Lung (tissue), 11 donors: ENCODE measurements at regions not wholly inside any gene's neighbourhood (a gene's known extent, or its start where the extent isn't known, plus 50 kb on each side); places are given as distances from the start of the nearest gene placed in this dataset.

Source experiments
- ATAC-seq: fragments of 200-7000 bp; cut with Tn5 transposase; one replicate; pipeline ENCODE4 v1.9.1; 2020; ENCODE audit warnings: moderate number of reproducible peaks; ENCODE audit not compliant: insufficient read depth, low FRiP score
- DNase-seq, 3 donors: peaks; one replicate each; pipeline ENCODE4 v3.0.0-alpha.2; 2013 to 2017
- H3K27ac ChIP-seq, 2 donors: one replicate each; pipeline ENCODE4 v1.5.1; 2013; ENCODE audit warnings: mild to moderate bottlenecking in 2 of 2, moderate library complexity in 2 of 2, control low read depth in 1 of 2, inconsistent platforms in 1 of 2, low read depth in 1 of 2, low read length in 1 of 2
- H3K27me3 ChIP-seq, 3 donors: one replicate each; pipeline ENCODE4 v1.5.1; 2013; ENCODE audit warnings: low read length in 2 of 3; ENCODE audit not compliant: control insufficient read depth in 3 of 3, insufficient read depth in 3 of 3
- H3K36me3 ChIP-seq, 4 donors: one replicate each; pipeline ENCODE4 v1.5.1; 2013; ENCODE audit warnings: low read length in 4 of 4, mild to moderate bottlenecking in 1 of 4, moderate library complexity in 1 of 4; ENCODE audit not compliant: control insufficient read depth in 4 of 4, insufficient read depth in 4 of 4
- H3K4me1 ChIP-seq, 5 donors: one replicate each; pipeline ENCODE4 v1.5.1; 2013; ENCODE audit warnings: low read length in 5 of 5, mild to moderate bottlenecking in 2 of 5, moderate library complexity in 1 of 5; ENCODE audit not compliant: control insufficient read depth in 5 of 5, insufficient read depth in 5 of 5
- H3K4me3 ChIP-seq: one replicate; pipeline ENCODE4 v1.5.1; 2013; ENCODE audit warnings: mild to moderate bottlenecking, control low read depth, moderate library complexity
- H3K9ac ChIP-seq, 2 donors: one replicate each; pipeline ENCODE4 v1.5.1; 2013; ENCODE audit warnings: low read length in 2 of 2, control low read depth in 1 of 2; ENCODE audit not compliant: insufficient read depth in 1 of 2
- H3K9me3 ChIP-seq, 4 donors: one replicate each; pipeline ENCODE4 v1.5.1; 2013; ENCODE audit warnings: low read length in 3 of 4, mild to moderate bottlenecking in 1 of 4, moderate library complexity in 1 of 4; ENCODE audit not compliant: control insufficient read depth in 4 of 4, insufficient read depth in 3 of 4
- WGBS, 2 donors: extraction: QIAGEN DNeasy Blood & Tissue Kit; methylation state at CpG; one replicate each; pipeline ENCODE4 v1.1.7; 2013; 5-methylcytosine and 5-hydroxymethylcytosine counted together
- TF ChIP-seq, protein P1 (sequence below): IDR thresholded peaks from 2 replicates; pipeline ENCODE4 v1.5.1; 2012; ENCODE audit warnings: mild to moderate bottlenecking; ENCODE audit errors: control extremely low read depth, extremely low read depth
- donor health status: control.
- donor health status: control.
- donor health status: Bipolar disorder and iron deficiency.
- donor health status: healthy.
- donor health status: DM: yes; HTN: yes; CAD: no.

DNA sequence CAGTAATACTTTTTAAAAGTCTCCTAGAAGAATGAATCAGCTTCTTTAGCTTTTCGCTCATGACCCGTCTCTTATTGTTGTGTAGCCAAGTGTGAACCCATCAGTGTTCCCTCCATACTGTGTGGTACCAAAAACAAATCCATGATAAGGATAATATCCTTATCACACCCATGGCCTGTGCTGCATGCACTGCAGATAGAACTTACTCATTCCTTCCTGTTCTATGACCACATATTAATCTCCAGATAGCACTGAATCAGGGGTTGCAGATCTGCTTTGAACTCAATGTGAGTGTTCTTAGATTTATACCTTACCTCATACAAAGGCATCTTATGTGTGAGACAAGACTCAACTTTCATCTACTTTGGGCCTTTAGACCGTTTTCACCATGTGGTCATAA lies 373.4 kb downstream of the JRKL start:
- ATAC-seq (no peak), DNase-seq (no peak)
- Histone ChIP-seq H3K36me3 (no peaks in the 10 kb centered on the region), H3K27me3 (no peaks in the 10 kb centered on the region), H3K27ac (no peak overlapping the region), H3K9me3 (no peaks in the 10 kb centered on the region), H3K4me3 (no peak overlapping the region), H3K4me1 (no peaks in the 10 kb centered on the region), H3K9ac (no peak overlapping the region)
- TF ChIP-seq, protein P1, sequence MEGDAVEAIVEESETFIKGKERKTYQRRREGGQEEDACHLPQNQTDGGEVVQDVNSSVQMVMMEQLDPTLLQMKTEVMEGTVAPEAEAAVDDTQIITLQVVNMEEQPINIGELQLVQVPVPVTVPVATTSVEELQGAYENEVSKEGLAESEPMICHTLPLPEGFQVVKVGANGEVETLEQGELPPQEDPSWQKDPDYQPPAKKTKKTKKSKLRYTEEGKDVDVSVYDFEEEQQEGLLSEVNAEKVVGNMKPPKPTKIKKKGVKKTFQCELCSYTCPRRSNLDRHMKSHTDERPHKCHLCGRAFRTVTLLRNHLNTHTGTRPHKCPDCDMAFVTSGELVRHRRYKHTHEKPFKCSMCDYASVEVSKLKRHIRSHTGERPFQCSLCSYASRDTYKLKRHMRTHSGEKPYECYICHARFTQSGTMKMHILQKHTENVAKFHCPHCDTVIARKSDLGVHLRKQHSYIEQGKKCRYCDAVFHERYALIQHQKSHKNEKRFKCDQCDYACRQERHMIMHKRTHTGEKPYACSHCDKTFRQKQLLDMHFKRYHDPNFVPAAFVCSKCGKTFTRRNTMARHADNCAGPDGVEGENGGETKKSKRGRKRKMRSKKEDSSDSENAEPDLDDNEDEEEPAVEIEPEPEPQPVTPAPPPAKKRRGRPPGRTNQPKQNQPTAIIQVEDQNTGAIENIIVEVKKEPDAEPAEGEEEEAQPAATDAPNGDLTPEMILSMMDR, result no peak
- 87 to 88% methylated on average over 3 of the region's 3 CpGs for WGBS, 2 donors

DNA sequence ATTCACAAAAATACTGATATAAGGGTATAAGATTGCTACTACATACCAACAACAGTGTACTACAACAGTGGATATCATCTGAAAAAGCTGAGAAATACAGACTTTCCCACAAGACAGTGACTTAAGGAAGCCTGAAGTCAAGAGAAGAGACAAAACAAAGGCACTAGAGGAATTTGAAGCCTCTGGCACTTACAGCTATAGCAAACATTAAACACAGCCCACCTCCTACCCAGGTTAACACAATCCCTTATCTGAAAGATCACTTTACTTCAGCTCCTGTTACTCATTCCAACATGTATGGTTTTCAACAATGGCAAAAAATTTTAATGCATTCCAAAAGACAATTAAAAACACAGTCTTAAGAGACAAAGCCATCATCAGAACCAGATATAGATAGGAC lies 388.5 kb downstream of the JRKL start:
- H3K27ac ChIP-seq, result no peak overlapping the region
- TF ChIP-seq, protein P1, result no peak
- no peaks in the 10 kb centered on the region for H3K36me3 ChIP-seq
- no peak overlapping the region for H3K9ac ChIP-seq
- H3K9me3 ChIP-seq, result no peaks in the 10 kb centered on the region
- H3K4me3 ChIP-seq, result no peak overlapping the region
- H3K4me1 ChIP-seq, result no peaks in the 10 kb centered on the region
- no peaks in the 10 kb centered on the region for H3K27me3 ChIP-seq
- DNase-seq, result no peak
- ATAC-seq, result no peak

DNA sequence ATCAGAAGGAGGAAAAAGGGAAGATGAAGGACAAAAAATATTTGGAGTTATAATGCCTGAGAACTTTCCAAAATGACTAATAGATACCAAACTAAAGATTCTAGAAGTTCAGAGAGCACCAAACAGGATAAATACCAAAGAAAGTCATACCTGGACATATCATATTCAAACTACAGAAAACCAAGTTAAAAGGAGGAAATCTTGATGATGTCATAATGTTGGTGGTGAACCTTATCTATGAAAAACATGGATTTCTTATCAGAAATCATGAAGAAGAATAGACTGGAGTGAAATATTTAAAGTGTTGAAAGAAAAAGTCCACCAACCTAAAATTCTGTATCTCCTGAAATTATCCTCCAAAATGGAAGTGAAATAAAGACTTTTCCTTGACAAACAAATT lies 389.2 kb downstream of the JRKL start:
- Histone ChIP-seq H3K9ac (no peak overlapping the region), H3K36me3 (no peaks in the 10 kb centered on the region), H3K4me1 (no peaks in the 10 kb centered on the region), H3K4me3 (no peak overlapping the region), H3K27me3 (no peaks in the 10 kb centered on the region), H3K9me3 (no peaks in the 10 kb centered on the region), H3K27ac (no peak overlapping the region)
- DNase-seq, result no peak
- TF ChIP-seq, protein P1, result no peak
- ATAC-seq, result no peak

DNA sequence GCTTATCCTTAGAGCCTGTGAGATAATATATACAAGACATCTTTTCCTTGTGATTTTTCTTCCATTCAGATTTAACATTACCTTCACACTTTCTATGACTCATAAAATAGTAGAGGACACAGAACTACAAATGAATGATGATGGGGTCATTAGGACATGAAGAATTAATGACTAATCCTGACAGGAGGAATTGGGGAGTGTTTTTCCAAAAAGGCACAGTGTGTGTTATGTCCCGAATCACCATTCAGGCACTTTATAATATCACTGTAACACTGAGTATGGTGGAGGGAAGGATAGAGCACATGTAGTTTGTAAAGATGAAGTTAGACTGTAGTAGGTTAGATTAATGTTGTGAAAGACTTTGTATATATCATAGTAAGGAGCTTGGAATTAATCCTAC lies 391.3 kb downstream of the JRKL start:
- WGBS, 2 donors, result 34 to 44% methylated on average over 1 of the region's 1 CpG
- no peaks in the 10 kb centered on the region for H3K9me3 ChIP-seq
- TF ChIP-seq, protein P1, result no peak

More for the DNA sequence above, 391.3 kb downstream of the JRKL start:
- no peak overlapping the region for H3K27ac ChIP-seq
- ATAC-seq (no peak), DNase-seq (no peak)
- no peaks in the 10 kb centered on the region for H3K4me1 ChIP-seq
- no peak overlapping the region for H3K9ac ChIP-seq
- H3K27me3 ChIP-seq, result no peaks in the 10 kb centered on the region
- H3K4me3 ChIP-seq, result no peak overlapping the region
- no peaks in the 10 kb centered on the region for H3K36me3 ChIP-seq
